GM18502 (cell line): ENCODE measurements at regions not wholly inside any gene's neighbourhood (a gene's known extent, or its start where the extent isn't known, plus 50 kb on each side); places are given as distances from the start of the nearest gene placed in this dataset.

ENCODE experiments used
- ATAC-seq: cut with Tn5 transposase; IDR thresholded peaks from one replicate; pipeline ENCODE4 v1.9.1; 2021; ENCODE audit warnings: mild to moderate bottlenecking; ENCODE audit not compliant: unreplicated experiment, poor library complexity

GRCh38 chr7:91801331-91801983 lies 79.0 kb downstream of the MTERF1 start:
- ATAC-seq = no peak

DNA sequence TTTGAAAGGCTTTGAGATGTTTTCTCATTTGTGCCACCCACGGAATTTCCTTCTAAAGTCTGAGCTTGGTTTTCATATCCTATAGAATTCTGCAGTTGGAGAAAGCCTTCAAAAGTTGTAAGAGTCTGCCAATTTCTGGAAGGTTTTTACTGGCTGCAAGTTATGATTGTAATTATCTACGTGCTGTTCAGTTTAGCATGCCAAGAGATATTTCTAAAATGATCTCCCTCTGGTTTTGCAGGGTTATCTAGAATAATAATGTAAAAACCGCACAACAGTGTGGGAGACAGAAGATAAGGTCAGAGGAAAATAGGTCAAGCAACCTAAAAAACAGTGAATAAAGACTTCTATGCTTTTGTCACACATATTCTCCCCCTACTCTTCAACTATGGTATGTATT lies 69.3 kb downstream of the MTERF1 start:
- ATAC-seq = no peak

DNA sequence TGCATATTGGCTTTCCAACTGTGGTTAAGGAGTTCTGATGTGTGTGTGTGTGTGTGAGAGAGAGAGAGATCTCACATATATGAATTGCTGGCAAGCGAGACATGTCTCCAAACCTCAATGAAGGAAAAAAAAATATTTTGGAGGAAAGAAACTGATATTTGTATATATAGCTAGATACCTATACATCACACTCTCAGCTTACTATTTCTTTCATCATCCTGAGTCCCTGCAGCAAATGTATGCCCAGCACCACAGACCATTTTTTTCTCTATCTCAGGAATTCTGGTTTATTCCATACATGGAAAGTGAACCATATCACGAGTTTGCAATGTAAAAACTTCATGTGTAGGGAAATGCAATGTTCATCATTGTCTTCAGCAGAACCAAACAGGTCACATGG lies 68.9 kb downstream of the MTERF1 start:
- no peak for ATAC-seq

DNA sequence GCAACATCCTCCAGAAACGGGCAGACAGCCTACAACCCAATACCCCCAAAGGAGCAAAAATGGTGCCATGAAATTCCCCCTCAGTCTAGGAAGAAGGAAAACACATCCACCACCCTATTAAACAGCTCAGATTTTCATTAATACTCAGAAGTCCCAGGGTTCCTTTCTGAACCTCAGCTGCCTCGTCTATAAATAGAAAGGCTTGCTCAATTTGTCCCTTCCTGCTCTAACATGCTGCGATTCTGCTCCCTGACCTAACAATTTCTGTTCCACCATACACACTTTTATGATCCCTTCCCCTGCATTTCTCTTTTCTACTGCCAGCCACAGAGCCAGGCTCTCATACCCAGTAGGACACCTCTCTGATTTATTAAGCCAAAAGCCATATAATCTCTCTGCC lies 68.1 kb downstream of the MTERF1 start:
- no peak for ATAC-seq

- ATAC-seq = no peak
Observed at GRCh38 chr7:91814189-91814588, 66.3 kb downstream of the MTERF1 start.
